Mesothelial cell of epicardium (in vitro differentiated cells): ENCODE measurements at regions not wholly inside any gene's neighbourhood (a gene's known extent, or its start where the extent isn't known, plus 50 kb on each side); places are given as distances from the start of the nearest gene placed in this dataset.

Source experiments
- DNase-seq, 2 experiments: peaks; one replicate each; pipeline ENCODE4 v3.0.0; 2021; ENCODE audit warnings: low spot score in 2 of 2; ENCODE audit not compliant: unreplicated experiment in 2 of 2
- H3K27ac Mint-ChIP-seq: 2 replicates; pipeline ENCODE4 v1.8.0; 2021; ENCODE audit warnings: mixed read lengths
- H3K27me3 Mint-ChIP-seq: 2 replicates; pipeline ENCODE4 v1.8.0; 2021; ENCODE audit warnings: low read depth, mixed read lengths
- H3K36me3 Mint-ChIP-seq: 2 replicates; pipeline ENCODE4 v1.8.0; 2021; ENCODE audit warnings: mixed read lengths
- H3K4me1 Mint-ChIP-seq: 2 replicates; pipeline ENCODE4 v1.8.0; 2021; ENCODE audit warnings: mixed read lengths
- H3K4me3 Mint-ChIP-seq: 2 replicates; pipeline ENCODE4 v1.8.0; 2021; ENCODE audit warnings: mild to moderate bottlenecking, moderate library complexity, mixed read lengths
- H3K9me3 Mint-ChIP-seq: 2 replicates; pipeline ENCODE4 v1.8.0; 2021; ENCODE audit warnings: mixed read lengths
- CTCF ChIP-seq: fragments of 200-600 bp; sonication (generic); IDR thresholded peaks from one replicate; pipeline ENCODE4 v1.5.0; 2021; ENCODE audit warnings: antibody characterized with exemption; ENCODE audit not compliant: unreplicated experiment

- no peak for DNase-seq
- H3K36me3 Mint-ChIP-seq, result peaks cover 7% of the 10 kb centered on the region
- no peak overlapping the region for H3K4me3 Mint-ChIP-seq
- no peak for TF ChIP-seq CTCF
- H3K9me3 Mint-ChIP-seq, result peaks cover 19% of the 10 kb centered on the region
- no peaks in the 10 kb centered on the region for H3K27me3 Mint-ChIP-seq
- H3K27ac Mint-ChIP-seq, result no peak overlapping the region
- peaks cover 4% of the 10 kb centered on the region for H3K4me1 Mint-ChIP-seq
These were observed 265.0 kb upstream of the HS3ST1 start for GRCh38 chr4:11693693-11694092.

- no peak overlapping the region for H3K27ac Mint-ChIP-seq
- H3K9me3 Mint-ChIP-seq, result peaks cover 19% of the 10 kb centered on the region
- DNase-seq, result no peak
- H3K4me1 Mint-ChIP-seq, result no peaks in the 10 kb centered on the region
- no peak overlapping the region for H3K4me3 Mint-ChIP-seq
- no peaks in the 10 kb centered on the region for H3K27me3 Mint-ChIP-seq
- H3K36me3 Mint-ChIP-seq, result peaks cover 7% of the 10 kb centered on the region
- TF ChIP-seq CTCF, result no peak
These were observed 262.5 kb upstream of the HS3ST1 start for GRCh38 chr4:11691236-11691635.

- no peaks in the 10 kb centered on the region for H3K27me3 Mint-ChIP-seq
- H3K36me3 Mint-ChIP-seq, result no peaks in the 10 kb centered on the region
- H3K27ac Mint-ChIP-seq, result no peak overlapping the region
- H3K4me1 Mint-ChIP-seq, result no peaks in the 10 kb centered on the region
- no peak for DNase-seq
- peaks cover 4% of the 10 kb centered on the region for H3K9me3 Mint-ChIP-seq
- no peak overlapping the region for H3K4me3 Mint-ChIP-seq
- no peak for TF ChIP-seq CTCF
These were observed 259.0 kb upstream of the HS3ST1 start for GRCh38 chr4:11687727-11688126.

- Mint-ChIP-seq H3K27me3 (no peaks in the 10 kb centered on the region), H3K9me3 (no peaks in the 10 kb centered on the region), H3K4me1 (no peaks in the 10 kb centered on the region), H3K27ac (no peak overlapping the region), H3K4me3 (no peak overlapping the region), H3K36me3 (no peaks in the 10 kb centered on the region)
- TF ChIP-seq CTCF, result no peak
- DNase-seq, result no peak
These were observed 256.8 kb upstream of the HS3ST1 start for GRCh38 chr4:11685481-11685880.

- Mint-ChIP-seq H3K27ac (no peak overlapping the region), H3K36me3 (no peaks in the 10 kb centered on the region), H3K4me3 (no peak overlapping the region), H3K4me1 (no peaks in the 10 kb centered on the region), H3K27me3 (no peaks in the 10 kb centered on the region), H3K9me3 (no peaks in the 10 kb centered on the region)
- no peak for DNase-seq
- TF ChIP-seq CTCF, result no peak
These were observed 246.5 kb upstream of the HS3ST1 start for GRCh38 chr4:11675051-11675800.
